NK-92 treated with Interleukin-12 subunit alpha and Interleukin-12 subunit beta, amount 100 ng/mL, for 24 hours (cell line): ENCODE measurements at regions not wholly inside any gene's neighbourhood (a gene's known extent, or its start where the extent isn't known, plus 50 kb on each side); places are given as distances from the start of the nearest gene placed in this dataset.
"Not testable (repeated sequence)": the region's sequence is repeated elsewhere in the genome, so short reads cannot be mapped to it uniquely, and the experiment has no call there.

Experiments used
- DNase-seq: peaks from one replicate; lab custom pipeline; 2025; lab: John Stamatoyannopoulos, UW

DNA sequence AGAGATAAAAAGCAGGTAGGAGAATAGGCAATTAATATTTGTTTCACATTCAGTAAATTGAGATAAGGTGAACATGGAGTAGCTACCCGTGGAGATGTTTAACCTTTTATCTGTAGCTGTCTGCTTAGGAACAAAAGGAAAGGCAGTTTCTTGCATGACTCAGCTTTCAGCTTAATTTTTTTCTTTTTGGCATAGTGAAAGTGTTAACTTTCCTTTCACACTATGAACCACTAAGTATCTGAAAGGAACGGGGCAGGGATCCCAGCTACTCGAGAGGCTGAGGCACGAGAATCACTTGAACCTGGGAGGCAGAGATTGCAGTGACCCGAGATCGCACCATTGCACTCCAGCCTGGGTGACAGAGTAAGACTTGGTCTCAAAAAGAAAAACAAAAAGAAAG is 176.0 kb downstream of the LACC1 start:
- DNase-seq = not testable (repeated sequence)

GRCh38 chr13:44058067-44058466 is 178.4 kb downstream of the LACC1 start:
- DNase-seq = no peak

- DNase-seq = no peak
Observed at GRCh38 chr13:44058624-44059215, 179.0 kb downstream of the LACC1 start.

DNA sequence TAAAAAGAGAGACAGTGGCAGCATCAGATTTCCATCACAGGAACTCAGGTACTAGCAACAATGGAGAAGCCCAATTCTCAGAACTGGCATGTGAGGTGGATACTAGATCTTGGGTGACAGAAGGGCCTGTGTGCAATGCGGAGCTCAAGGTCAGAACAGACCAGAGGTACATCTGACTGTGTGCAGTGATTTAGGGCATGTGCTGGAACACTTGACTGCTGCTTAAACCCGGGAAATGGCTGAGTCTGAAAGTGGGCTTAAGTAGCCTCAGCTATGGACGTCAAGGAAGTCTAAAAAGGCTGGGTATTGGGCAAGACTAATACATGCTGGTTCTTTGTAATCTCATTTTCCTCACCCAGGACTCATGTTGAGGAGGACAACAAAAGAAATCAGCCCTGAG is 182.2 kb downstream of the LACC1 start:
- DNase-seq = no peak

- DNase-seq = no peak
Observed at GRCh38 chr13:44063467-44063866, 183.8 kb downstream of the LACC1 start.

GRCh38 chr13:44063881-44064280 is 184.2 kb downstream of the LACC1 start:
- DNase-seq = no peak

DNA sequence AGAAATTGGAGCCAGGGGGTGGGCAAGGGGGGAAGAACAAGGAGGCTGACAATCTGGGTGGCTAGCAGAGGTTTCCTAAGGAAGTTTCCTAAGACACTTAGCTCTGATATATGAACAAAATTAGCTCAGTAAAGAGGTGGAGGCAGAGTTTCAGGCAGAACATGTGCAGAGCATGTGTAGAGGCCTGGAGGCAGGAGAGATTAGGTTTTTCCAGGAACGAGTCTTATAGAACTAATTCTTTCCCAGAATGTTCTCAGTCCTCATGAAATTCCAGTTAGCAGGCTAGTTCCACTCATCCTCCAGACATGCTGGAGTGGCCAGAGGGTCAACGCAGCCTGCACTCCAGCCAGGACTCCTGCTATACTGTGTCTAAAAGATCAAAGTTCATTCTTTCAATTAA is 184.7 kb downstream of the LACC1 start:
- no peak for DNase-seq

DNA sequence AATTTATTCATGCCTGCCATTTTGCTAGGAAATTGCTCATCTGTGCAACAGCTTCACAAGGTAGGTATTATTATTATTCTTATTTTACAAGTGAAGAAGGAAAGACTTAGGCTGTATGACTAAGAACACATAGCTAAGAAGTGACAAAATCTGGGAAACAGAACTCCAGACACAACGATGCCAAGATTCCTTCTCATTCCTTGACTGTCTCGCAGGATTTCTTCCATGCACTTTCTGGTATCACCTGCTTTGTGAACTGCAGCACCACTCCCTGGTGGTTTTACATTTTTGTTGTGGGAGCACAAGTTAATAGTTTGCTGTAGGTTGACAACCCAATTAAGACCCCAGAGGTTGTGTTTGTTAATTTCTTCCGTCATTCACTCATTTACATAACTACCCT is 188.5 kb downstream of the LACC1 start:
- DNase-seq = no peak

DNA sequence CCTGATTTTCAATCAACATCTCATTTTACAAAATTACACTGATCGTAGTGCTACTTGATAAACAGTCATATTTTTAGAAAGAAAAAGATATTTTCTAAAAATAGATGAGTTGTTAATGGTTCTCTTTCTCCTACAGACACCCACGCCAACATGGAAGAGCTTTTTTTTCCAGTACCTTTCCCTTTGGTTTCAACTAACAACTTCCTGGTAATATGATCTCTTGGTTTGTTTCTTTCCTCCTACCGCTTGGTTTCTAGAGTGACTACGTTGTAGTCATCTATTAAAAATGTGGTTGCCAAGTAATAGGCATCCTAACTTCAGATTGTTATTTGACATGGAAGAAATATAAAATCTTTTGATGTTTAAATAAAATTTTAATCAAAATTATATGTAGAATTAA is 189.0 kb downstream of the LACC1 start:
- no peak for DNase-seq

DNA sequence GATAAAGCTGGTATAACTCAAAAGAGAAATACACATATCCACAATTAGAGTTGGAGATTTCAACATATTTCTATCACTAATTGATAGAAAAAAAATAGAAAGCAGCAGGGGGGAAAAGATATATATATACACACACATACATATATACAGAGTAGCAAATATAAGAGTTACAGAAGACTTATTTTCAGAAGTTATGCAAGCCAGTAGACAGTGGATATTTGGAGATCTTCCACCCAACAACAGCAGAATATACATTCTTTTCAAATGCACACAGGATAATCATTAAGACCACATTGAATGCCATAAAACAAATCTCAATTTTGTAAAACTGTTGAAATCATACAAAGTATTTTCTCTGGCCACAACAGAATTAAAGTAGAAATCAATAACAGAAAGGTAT is 192.8 kb downstream of the LACC1 start:
- no peak for DNase-seq

DNA sequence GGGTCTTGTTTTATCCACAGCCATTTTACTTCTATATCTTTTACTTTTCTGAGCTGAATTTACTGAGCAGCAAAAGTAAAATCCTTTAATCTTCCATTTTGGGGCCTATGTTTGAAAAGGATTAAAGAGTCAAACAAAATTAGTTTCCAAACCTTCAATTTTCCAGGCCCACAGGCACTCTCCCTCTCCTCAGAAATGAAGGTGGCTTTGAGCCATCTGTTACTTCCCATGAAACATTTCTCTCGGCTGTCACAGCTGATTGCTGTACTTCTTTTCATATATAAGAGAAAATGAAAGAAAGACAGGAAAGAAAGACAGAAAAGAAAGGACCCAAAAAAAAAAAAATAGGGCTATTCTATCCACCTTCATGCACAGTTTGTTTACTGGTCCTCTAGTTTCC is 194.9 kb downstream of the LACC1 start:
- DNase-seq = no peak

GRCh38 chr13:44075113-44075512 is 195.4 kb downstream of the LACC1 start:
- DNase-seq = no peak

- DNase-seq = no peak
Observed at GRCh38 chr13:44078806-44079376, 199.2 kb downstream of the LACC1 start.

DNA sequence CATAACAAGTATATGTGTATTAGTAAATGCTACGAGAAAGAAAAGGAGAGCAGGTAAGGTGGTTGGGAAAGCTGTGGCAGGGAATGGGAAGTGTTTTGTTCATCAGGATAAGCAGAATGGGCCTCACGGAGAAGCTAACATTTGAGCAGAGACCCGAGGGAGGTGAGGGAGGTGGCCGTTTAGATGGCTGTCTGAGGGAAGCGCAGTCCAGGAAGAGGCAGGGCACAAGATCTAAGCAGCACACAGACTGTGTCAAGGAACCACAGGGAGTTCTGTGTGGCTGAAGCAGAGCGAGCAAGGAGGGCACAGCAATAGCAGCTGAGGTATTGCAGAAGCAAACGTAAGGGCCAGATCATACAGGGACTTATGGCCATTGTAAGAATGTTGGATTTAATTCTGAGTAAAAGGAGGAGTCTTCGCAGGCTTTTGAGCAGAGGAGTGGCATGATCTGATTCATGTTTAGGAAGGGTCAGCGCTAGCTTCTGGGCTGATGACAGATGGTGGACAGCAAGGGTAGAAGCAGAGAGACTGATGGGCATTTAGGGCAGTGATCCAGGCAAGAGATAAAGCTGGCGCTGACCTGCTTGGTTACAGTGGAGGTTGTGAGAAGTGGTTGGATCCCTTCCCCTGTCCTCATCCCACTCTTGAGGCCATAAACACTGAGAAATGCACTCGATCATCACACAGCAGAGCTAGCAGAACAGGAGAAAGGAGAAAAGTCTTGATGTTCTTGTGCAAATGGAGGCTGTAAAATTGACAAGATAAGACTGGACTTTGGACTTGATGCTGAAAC is 199.9 kb downstream of the LACC1 start:
- DNase-seq = no peak

- no peak for DNase-seq
Observed at GRCh38 chr13:44084146-44084545, 204.4 kb downstream of the LACC1 start.

DNA sequence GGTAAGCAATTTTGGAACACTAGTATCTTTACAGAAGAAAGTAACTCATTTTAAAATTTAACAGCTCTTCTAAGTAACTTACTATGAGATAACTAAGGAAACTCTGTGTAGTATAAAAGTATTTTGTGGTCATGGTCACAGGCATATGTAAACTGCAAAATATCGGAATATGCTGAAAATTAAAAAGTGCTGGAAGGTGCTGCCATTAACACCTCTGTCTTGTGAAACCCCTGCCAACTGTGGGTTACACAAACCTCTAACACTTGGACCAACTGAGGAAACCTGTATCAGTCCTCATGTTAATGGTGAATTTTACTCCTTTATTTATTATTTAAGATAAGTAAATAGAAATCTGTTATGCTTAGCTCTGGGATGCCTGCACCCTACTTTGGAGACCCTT is 206.7 kb downstream of the LACC1 start:
- no peak for DNase-seq

- no peak for DNase-seq
Observed at GRCh38 chr13:44088411-44088810, 208.7 kb downstream of the LACC1 start.

- DNase-seq = no peak
Observed at GRCh38 chr13:44088991-44089413, 209.3 kb downstream of the LACC1 start.

- no peak for DNase-seq
Observed at GRCh38 chr13:44089452-44089851, 209.7 kb downstream of the LACC1 start.

GRCh38 chr13:44092078-44092970 is 212.6 kb downstream of the LACC1 start:
- no peak for DNase-seq

- DNase-seq = no peak
Observed at GRCh38 chr13:44093607-44094564, 214.2 kb downstream of the LACC1 start.
